SK-N-MC (cell line): ENCODE measurements at regions not wholly inside any gene's neighbourhood (a gene's known extent, or its start where the extent isn't known, plus 50 kb on each side); places are given as distances from the start of the nearest gene placed in this dataset.
A peak's percentile ranks its signal among the peaks of the same experiment; 100 is the strongest.

Experiments
- DNase-seq: peaks from one replicate; pipeline ENCODE4 v3.0.0-alpha.2; 2011; ENCODE audit warnings: low read depth, low spot score
- H3K27ac ChIP-seq: fragments of 200-600 bp; sonication (generic); 2 replicates; pipeline ENCODE4 v1.5.1; 2016; ENCODE audit warnings: mixed run types
- H3K36me3 ChIP-seq: fragments of 200-600 bp; sonication (generic); 2 replicates; pipeline ENCODE4 v1.6.1; 2017; ENCODE audit warnings: antibody characterized with exemption, low read length, mixed read lengths; ENCODE audit not compliant: insufficient read depth
- H3K4me3 ChIP-seq: fragments of 200-600 bp; sonication (generic); 2 replicates; pipeline ENCODE4 v1.5.1; 2016
- H3K9ac ChIP-seq: fragments of 200-600 bp; sonication (generic); 2 replicates; pipeline ENCODE4 v1.8.0; 2017; ENCODE audit warnings: mixed run types, mixed read lengths; ENCODE audit not compliant: insufficient read length
- H3K9me3 ChIP-seq: fragments of 200-600 bp; sonication (generic); 2 replicates; pipeline ENCODE4 v1.6.1; 2017; ENCODE audit warnings: low read depth, mild to moderate bottlenecking, antibody characterized with exemption, low read length, moderate library complexity, mixed read lengths
- EZH2 ChIP-seq: fragments of 200-600 bp; sonication (generic); IDR thresholded peaks from one replicate; pipeline ENCODE4 v1.6.1; 2017; ENCODE audit warnings: antibody characterized with exemption
- FOXP2 ChIP-seq: optimal IDR thresholded peaks from 2 replicates; pipeline ENCODE3; 2011; ENCODE audit warnings: mild to moderate bottlenecking, moderate library complexity; ENCODE audit not compliant: insufficient read depth; ENCODE audit errors: extremely low read length, control extremely low read depth
- POLR2AphosphoS5 ChIP-seq: IDR thresholded peaks from 2 replicates; pipeline ENCODE4 v1.6.1; 2012; ENCODE audit warnings: mild to moderate bottlenecking, low read depth, low read length, borderline replicate concordance

DNA sequence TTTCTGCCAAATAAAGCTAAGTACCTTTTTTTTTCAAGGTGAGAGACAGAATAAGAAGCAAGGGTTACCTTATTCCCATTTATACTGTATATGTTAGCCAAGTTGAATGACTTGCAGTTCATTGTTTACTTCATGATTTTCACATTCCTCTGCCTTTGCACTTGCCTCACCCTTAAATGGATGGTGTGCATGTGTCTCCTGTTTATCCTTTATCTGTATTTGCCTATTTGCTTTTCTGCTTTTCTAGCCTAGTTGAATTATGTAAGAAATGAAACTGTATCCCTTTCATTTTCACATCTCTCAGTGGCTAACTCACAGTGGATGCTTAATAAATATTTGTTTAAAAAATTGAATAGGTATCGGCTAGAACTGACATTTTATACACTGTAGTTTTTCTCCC is 200.8 kb upstream of the ST8SIA4 start:
- no peaks in the 10 kb centered on the region for H3K9me3 ChIP-seq
- H3K4me3 ChIP-seq: no peak overlapping the region
- no peaks in the 10 kb centered on the region for H3K36me3 ChIP-seq
- H3K9ac ChIP-seq: no peak overlapping the region
- DNase-seq: no peak
- no peak overlapping the region for H3K27ac ChIP-seq
- TF ChIP-seq FOXP2 (no peak), POLR2AphosphoS5 (no peak), EZH2 (no peak)

DNA sequence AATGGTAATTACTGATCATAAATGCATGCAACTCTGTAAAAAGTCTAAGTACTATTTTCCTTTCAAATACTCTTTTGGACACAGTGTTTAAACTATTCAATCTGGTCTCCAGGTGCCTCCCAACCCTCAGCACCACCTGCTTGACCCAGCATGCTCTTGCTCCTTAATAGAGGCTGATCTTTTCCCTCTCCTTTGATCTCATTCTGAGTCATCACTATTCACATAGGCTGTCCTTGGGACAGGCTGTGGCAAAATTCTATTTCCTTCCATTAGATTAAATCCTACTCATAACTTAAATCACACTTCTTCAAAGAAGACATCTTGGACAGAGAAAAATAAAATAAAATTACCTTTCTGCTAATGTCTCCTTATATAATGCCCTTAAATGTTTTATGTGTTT is 199.4 kb upstream of the ST8SIA4 start:
- no peak overlapping the region for H3K9ac ChIP-seq
- H3K9me3 ChIP-seq: no peaks in the 10 kb centered on the region
- H3K4me3 ChIP-seq: no peak overlapping the region
- TF ChIP-seq EZH2 (no peak), FOXP2 (no peak), POLR2AphosphoS5 (no peak)
- H3K27ac ChIP-seq: no peak overlapping the region
- no peak for DNase-seq
- H3K36me3 ChIP-seq: no peaks in the 10 kb centered on the region

DNA sequence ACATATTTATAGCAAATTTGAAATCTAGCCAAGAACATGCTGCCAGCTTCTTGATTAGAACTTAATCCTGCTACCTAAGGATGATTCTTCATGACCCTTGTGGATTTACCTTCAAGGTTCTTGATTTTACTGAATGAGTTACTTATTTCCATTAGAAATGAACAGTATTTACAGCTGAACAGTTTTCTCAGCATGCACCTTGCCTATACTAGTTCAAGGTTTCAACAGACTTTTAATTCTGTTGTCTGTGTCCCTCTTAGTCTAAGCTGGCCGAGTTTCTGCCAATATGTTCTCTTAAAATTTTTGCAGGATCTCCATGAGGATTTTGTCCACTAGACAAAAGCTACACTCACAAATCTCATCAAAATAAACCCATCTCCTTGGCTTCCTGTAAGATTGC is 188.8 kb upstream of the ST8SIA4 start:
- Histone ChIP-seq H3K36me3 (no peaks in the 10 kb centered on the region), H3K9me3 (no peaks in the 10 kb centered on the region), H3K27ac (peak overlapping the region; percentile 66; the same call in 1 of the 2 replicates), H3K4me3 (no peak overlapping the region), H3K9ac (no peak overlapping the region)
- TF ChIP-seq FOXP2 (no peak), EZH2 (no peak), POLR2AphosphoS5 (no peak)
- no peak for DNase-seq

DNA sequence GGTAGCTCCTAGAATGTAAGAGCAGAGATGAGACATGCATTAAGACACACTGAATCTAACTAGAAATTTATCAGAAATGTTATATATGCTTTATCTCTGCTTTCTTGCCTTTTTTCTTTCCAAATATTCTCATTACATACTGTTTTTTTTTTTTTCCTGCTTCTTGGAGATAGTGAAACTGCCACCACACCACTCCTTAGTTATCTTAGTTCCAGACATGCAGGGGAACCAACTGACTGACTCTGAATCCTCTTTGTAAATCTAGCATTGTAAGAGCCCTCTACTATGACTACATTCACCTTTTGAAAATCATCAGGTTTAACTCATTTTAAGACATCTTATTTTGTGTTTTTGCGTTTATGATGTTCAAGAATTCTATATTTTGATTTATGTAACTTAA is 181.3 kb upstream of the ST8SIA4 start:
- peak overlapping the region; percentile 100; the same call in 1 of the 2 replicates for H3K27ac ChIP-seq
- H3K36me3 ChIP-seq: no peaks in the 10 kb centered on the region
- H3K9ac ChIP-seq: no peak overlapping the region
- no peak overlapping the region for H3K4me3 ChIP-seq
- H3K9me3 ChIP-seq: no peaks in the 10 kb centered on the region
- TF ChIP-seq FOXP2: no peak
- no peak for TF ChIP-seq POLR2AphosphoS5
- no peak for TF ChIP-seq EZH2
- DNase-seq: no peak

DNA sequence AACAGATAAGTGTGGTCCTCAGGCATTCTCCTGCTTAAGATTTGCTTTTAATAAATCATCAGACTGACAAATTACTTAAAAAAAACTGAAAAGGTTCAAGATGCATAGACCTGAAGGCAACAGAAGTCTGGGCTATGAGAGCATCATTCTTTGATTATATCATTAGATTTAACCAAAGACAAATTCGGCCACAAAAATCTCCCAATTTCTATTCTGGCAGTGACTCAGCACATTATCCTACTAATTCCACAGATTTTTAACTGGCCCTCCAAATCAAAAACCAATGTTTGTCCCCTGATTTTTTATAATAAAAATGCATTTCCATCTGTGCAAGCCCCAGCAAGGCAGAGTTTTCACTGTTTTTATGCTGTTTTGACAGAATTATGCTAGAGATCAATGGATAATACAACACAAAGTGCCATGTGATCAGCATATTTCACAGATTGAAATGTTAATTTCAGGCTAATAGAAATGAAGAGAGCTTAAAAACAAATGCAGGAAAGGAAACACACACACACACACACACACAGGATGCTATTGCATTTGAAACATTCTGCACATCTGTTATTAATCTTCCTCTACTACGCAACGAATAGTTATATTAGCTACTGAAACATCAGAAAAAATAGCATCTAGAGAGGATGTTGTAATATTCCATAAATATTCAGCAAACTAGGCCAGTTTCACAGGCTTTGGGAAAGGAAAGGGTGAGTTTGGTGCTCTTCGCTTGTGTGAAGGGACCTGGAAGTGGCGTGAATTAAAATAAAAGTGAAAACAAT is 177.6 kb upstream of the ST8SIA4 start:
- DNase-seq: peak; percentile 95

DNA sequence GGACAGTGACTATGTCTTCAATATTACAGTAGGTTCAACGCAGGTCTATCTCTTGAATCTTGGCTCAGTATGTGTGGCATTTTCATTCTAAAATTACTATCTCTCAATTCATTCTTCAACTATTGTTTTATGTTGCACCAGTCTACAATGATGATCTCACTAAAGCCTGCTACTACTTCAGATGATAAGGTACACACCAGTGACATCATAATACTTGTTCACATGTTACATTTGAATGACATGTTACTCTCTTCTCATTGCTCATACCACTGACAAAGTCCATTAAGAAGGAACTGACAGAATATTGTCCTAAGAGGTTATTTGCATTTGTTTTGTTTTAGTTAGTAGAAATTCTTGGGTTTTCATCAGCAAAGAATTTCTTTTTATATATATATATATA is 165.2 kb upstream of the ST8SIA4 start:
- no peak overlapping the region for H3K4me3 ChIP-seq
- TF ChIP-seq EZH2 (no peak), POLR2AphosphoS5 (no peak), FOXP2 (no peak)
- no peak overlapping the region for H3K9ac ChIP-seq
- no peak for DNase-seq
- H3K9me3 ChIP-seq: no peaks in the 10 kb centered on the region
- H3K36me3 ChIP-seq: no peaks in the 10 kb centered on the region
- no peak overlapping the region for H3K27ac ChIP-seq

More for the DNA sequence above, 177.6 kb upstream of the ST8SIA4 start:
- Histone ChIP-seq H3K4me3 (peak overlapping the region; percentile 76), H3K27ac (peak overlapping the region; percentile 100), H3K9ac (peak overlapping the region; percentile 76), H3K36me3 (no peaks in the 10 kb centered on the region), H3K9me3 (no peaks in the 10 kb centered on the region)
- TF ChIP-seq FOXP2 (peak; percentile 91), EZH2 (no peak), POLR2AphosphoS5 (peak; percentile 58; the same call in 1 of the 2 replicates)

DNA sequence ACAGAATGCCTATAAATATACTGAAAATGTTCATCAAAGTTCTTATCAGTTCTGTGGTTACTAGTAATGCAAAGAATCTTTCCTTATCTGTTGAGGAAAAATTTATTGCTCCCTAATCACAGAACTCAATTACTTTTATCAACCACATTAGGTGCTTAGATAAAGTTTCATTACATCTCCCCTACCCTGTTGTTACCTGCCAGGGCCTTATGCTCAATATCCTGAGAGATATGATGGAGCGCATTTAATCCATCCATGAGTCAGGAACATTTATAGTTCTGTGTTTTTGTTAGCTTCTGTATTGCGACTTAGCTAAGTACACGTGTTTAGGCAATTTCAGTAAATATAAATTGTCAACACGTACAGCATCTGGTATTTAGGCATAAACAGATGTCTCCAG is 164.3 kb upstream of the ST8SIA4 start:
- Histone ChIP-seq H3K36me3 (no peaks in the 10 kb centered on the region), H3K9me3 (no peaks in the 10 kb centered on the region; the same call in 1 of the 2 replicates), H3K9ac (no peak overlapping the region), H3K27ac (no peak overlapping the region), H3K4me3 (no peak overlapping the region)
- DNase-seq: no peak
- TF ChIP-seq EZH2 (no peak), POLR2AphosphoS5 (no peak), FOXP2 (no peak)

DNA sequence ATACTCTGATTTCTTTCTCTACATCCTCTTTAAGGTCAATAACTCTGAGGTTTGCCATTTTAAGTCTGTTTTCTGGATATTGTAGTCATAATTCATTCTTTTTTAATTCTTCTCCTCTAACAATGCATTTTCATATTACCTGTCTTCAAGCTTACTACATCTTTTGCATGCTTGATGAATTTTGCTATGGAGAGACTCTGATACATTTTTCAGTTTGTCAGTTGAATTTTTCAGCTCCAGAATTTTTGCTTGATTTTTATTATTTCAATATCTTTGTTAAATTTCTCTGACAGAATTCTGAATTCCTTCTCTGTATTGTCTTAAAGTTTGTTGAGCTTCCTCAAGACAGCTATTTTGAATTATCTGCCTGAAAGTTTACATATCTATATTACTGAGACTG is 159.8 kb upstream of the ST8SIA4 start:
- no peak for TF ChIP-seq POLR2AphosphoS5
- TF ChIP-seq FOXP2: no peak
- no peak for TF ChIP-seq EZH2
- Histone ChIP-seq H3K4me3 (no peak overlapping the region), H3K9ac (no peak overlapping the region), H3K9me3 (no peaks in the 10 kb centered on the region; the same call in 1 of the 2 replicates), H3K27ac (no peak overlapping the region), H3K36me3 (no peaks in the 10 kb centered on the region)
- DNase-seq: no peak
